ENCODE measurements at regions not wholly inside any gene's neighbourhood (a gene's known extent, or its start where the extent isn't known, plus 50 kb on each side); places are given as distances from the start of the nearest gene placed in this dataset.

DNA sequence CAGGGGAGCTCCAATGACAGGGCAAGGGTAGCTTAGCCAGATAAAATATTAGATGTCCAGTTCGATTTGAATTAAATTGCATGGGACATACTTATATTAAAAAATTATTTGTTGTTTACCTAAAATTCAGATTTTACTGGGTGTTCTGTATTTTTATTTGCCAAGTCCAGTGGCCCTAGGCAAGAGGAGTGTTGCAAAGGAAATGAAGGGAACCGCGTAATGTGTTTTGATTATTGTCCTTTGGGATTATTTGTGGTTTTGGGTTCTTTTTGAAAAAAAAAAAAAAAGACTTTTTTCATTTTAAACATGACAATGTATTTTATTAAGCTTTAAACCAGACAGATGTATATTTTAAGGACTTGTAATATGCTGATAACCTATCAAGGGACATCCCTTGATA is 179.3 kb downstream of the C9orf152 start:
- Mint-ChIP-seq H3K36me3 (ENCODE audit: insufficient read depth, unreplicated experiment) (no peaks in the 10 kb centered on the region), H3K4me3 (ENCODE audit: low read depth, unreplicated experiment) (no peak overlapping the region), H3K9me3 (ENCODE audit: low read depth, unreplicated experiment) (no peaks in the 10 kb centered on the region), H3K4me1 (ENCODE audit: low read depth, unreplicated experiment) (peaks cover 25% of the 10 kb centered on the region), H3K27ac (ENCODE audit: unreplicated experiment) (no peak overlapping the region), H3K27me3 (ENCODE audit: unreplicated experiment) (no peaks in the 10 kb centered on the region)
- BruUV-seq (replicated peaks), result no TSS peak
- TF ChIP-seq CTCF (IDR thresholded peaks at IDR 0.05; ENCODE audit: unreplicated experiment), result no peak
- no peak for DNase-seq
- intact Hi-C loops (cut with micrococcal nuclease; ENCODE audit: unreplicated experiment), result no loop called here
- CTCF ChIA-PET, result interaction anchor here (0.6 kb wide), 1 partner anchor 125 kb away, joined by 6 read pairs; no protein-coding TSS in a partner anchor

DNA sequence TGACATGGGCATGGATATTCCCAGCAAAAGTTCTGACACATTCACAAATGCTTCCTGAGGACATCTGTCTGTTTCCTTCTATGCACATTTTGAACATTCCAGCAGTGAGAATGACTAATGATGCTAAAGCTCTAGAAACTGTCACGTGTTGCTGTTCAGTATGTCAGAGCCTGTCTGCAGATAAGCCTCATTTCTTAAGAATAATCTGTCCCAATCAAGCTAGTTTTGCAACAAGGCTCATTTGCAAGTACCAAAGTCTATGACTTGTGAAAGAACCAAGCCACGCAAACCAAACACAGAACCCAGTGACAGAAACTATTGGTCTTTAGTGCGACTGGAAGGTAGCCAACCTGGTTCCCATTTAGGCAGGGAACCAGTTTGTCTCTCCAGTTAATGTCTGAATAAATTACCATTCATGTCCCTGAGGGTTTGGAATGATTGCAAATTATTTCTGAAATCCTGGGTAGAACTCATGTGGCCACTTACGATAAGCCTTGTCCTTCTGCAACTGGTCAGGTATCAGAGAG is 178.5 kb downstream of the C9orf152 start:
- Mint-ChIP-seq H3K9me3 (ENCODE audit: low read depth, unreplicated experiment) (no peaks in the 10 kb centered on the region), H3K4me3 (ENCODE audit: low read depth, unreplicated experiment) (no peak overlapping the region), H3K36me3 (ENCODE audit: insufficient read depth, unreplicated experiment) (no peaks in the 10 kb centered on the region), H3K27ac (ENCODE audit: unreplicated experiment) (peak overlapping the region; percentile 66), H3K4me1 (ENCODE audit: low read depth, unreplicated experiment) (peaks cover 25% of the 10 kb centered on the region), H3K27me3 (ENCODE audit: unreplicated experiment) (no peaks in the 10 kb centered on the region)
- peak; percentile 34 for DNase-seq
- intact Hi-C loops (cut with micrococcal nuclease; ENCODE audit: unreplicated experiment), result no loop called here
- BruUV-seq (replicated peaks), result no TSS peak
- no peak for TF ChIP-seq CTCF (IDR thresholded peaks at IDR 0.05; ENCODE audit: unreplicated experiment)
- CTCF ChIA-PET, result interaction anchor here (0.6 kb wide), 1 partner anchor 126 kb away, joined by 6 read pairs; no protein-coding TSS in a partner anchor

DNA sequence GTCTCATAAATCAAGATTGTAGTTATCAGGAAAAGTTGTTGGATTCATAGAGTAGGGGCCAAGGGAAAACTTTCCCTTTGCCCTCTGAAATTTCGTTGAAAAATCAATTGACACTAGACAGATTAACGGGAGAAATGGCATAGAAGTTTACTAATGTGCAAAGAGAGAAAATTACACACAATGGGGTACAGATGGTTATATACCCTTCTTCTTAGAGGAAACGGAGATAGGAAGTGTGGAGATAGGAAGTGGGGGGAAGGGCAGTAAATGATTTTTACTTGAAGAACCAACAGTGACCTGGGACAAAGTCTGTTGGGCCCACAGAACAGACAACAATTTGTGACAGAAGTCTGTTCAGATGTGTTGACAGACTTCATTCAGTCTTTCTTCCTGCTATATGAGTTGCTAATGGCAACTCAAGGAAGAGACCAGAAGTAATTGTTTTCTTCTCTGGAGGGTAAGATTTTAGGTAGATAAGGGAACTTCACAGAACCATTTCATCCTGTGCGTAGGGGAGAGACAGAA is 177.9 kb downstream of the C9orf152 start:
- peak overlapping the region; percentile 66 for H3K27ac Mint-ChIP-seq (ENCODE audit: unreplicated experiment)
- no peaks in the 10 kb centered on the region for H3K27me3 Mint-ChIP-seq (ENCODE audit: unreplicated experiment)
- no peak for TF ChIP-seq CTCF (IDR thresholded peaks at IDR 0.05; ENCODE audit: unreplicated experiment)
- intact Hi-C loops (cut with micrococcal nuclease; ENCODE audit: unreplicated experiment), result no loop called here
- H3K36me3 Mint-ChIP-seq (ENCODE audit: insufficient read depth, unreplicated experiment), result no peaks in the 10 kb centered on the region
- CTCF ChIA-PET, result no interaction called here
- no TSS peak for BruUV-seq (replicated peaks)
- no peaks in the 10 kb centered on the region for H3K9me3 Mint-ChIP-seq (ENCODE audit: low read depth, unreplicated experiment)
- no peak for DNase-seq
- no peak overlapping the region for H3K4me3 Mint-ChIP-seq (ENCODE audit: low read depth, unreplicated experiment)
- peaks cover 25% of the 10 kb centered on the region for H3K4me1 Mint-ChIP-seq (ENCODE audit: low read depth, unreplicated experiment)

- peaks cover 24% of the 10 kb centered on the region for H3K4me1 Mint-ChIP-seq (ENCODE audit: low read depth, unreplicated experiment)
- no peaks in the 10 kb centered on the region for H3K27me3 Mint-ChIP-seq (ENCODE audit: unreplicated experiment)
- no peak overlapping the region for H3K4me3 Mint-ChIP-seq (ENCODE audit: low read depth, unreplicated experiment)
- H3K9me3 Mint-ChIP-seq (ENCODE audit: low read depth, unreplicated experiment), result no peaks in the 10 kb centered on the region
- no peaks in the 10 kb centered on the region for H3K36me3 Mint-ChIP-seq (ENCODE audit: insufficient read depth, unreplicated experiment)
- intact Hi-C loops (cut with micrococcal nuclease; ENCODE audit: unreplicated experiment), result no loop called here
- no peak for DNase-seq
- H3K27ac Mint-ChIP-seq (ENCODE audit: unreplicated experiment), result no peak overlapping the region
- no peak for TF ChIP-seq CTCF (IDR thresholded peaks at IDR 0.05; ENCODE audit: unreplicated experiment)
- BruUV-seq (replicated peaks), result no TSS peak
- CTCF ChIA-PET, result no interaction called here
Measured at GRCh38 chr9:110030632-110031031, 177.3 kb downstream of the C9orf152 start.
